ENCODE measurements at regions not wholly inside any gene's neighbourhood (a gene's known extent, or its start where the extent isn't known, plus 50 kb on each side); places are given as distances from the start of the nearest gene placed in this dataset.
"Not testable (repeated sequence)": the region's sequence is repeated elsewhere in the genome, so short reads cannot be mapped to it uniquely, and the experiment has no call there.

DNA sequence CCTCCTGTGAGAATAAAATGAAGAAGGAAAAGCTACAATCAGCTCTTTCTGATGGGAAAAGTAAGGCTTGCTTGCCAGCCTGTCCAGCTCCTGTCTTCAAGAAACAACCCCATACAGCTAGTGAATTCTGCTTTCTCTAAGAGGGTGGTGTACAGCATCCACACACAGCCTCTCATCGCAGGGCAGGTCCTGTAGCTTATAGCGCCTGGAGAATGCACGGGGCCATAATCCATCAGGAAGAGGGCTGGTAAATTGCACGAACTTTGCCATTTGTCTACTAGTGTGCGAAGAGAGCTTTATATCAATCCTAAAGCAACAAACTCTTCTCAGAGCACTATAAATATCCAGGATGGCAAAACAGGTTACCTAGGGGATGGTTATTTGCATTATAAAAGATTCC lies 83.3 kb upstream of the SAMSN1 start:
- Histone ChIP-seq H3K27ac (no peak overlapping the region), H3K27me3 (no peaks in the 10 kb centered on the region), H3K4me1 (no peaks in the 10 kb centered on the region), H3K36me3 (no peaks in the 10 kb centered on the region), H3K4me3 (no peak overlapping the region), H3K9me3 (no peaks in the 10 kb centered on the region)
- no peak for DNase-seq (ENCODE audit: extremely low spot score in 2 of 2)
- TF ChIP-seq, protein P1, sequence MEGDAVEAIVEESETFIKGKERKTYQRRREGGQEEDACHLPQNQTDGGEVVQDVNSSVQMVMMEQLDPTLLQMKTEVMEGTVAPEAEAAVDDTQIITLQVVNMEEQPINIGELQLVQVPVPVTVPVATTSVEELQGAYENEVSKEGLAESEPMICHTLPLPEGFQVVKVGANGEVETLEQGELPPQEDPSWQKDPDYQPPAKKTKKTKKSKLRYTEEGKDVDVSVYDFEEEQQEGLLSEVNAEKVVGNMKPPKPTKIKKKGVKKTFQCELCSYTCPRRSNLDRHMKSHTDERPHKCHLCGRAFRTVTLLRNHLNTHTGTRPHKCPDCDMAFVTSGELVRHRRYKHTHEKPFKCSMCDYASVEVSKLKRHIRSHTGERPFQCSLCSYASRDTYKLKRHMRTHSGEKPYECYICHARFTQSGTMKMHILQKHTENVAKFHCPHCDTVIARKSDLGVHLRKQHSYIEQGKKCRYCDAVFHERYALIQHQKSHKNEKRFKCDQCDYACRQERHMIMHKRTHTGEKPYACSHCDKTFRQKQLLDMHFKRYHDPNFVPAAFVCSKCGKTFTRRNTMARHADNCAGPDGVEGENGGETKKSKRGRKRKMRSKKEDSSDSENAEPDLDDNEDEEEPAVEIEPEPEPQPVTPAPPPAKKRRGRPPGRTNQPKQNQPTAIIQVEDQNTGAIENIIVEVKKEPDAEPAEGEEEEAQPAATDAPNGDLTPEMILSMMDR (IDR thresholded peaks at IDR 0.05), result no peak
- no peak for TF ChIP-seq POLR2A (IDR thresholded peaks at IDR 0.05)
- TF ChIP-seq POLR2AphosphoS5 (IDR thresholded peaks at IDR 0.05; ENCODE audit: insufficient read depth in 1 of 2, low read depth in 1 of 2), result no peak
- intact Hi-C loops (cut with DNase I), result no loop called here

- DNase-seq (ENCODE audit: extremely low spot score in 2 of 2); H3K9me3 ChIP-seq; H3K4me3 ChIP-seq; H3K27ac ChIP-seq; H3K4me1 ChIP-seq; H3K27me3 ChIP-seq; H3K36me3 ChIP-seq; intact Hi-C loops (cut with DNase I): not testable (repeated sequence)
Observed at GRCh38 chr21:14623079-14623478, 77.0 kb upstream of the SAMSN1 start.

- Histone ChIP-seq H3K36me3 (no peaks in the 10 kb centered on the region), H3K4me1 (no peaks in the 10 kb centered on the region), H3K27me3 (no peaks in the 10 kb centered on the region), H3K27ac (no peak overlapping the region), H3K4me3 (no peak overlapping the region), H3K9me3 (no peaks in the 10 kb centered on the region)
- TF ChIP-seq POLR2A (IDR thresholded peaks at IDR 0.05), result no peak
- intact Hi-C loops (cut with DNase I), result no loop called here
- DNase-seq (ENCODE audit: extremely low spot score in 2 of 2), result no peak
Observed at GRCh38 chr21:14620152-14620551, 74.0 kb upstream of the SAMSN1 start.

GRCh38 chr21:14617871-14618270 lies 71.8 kb upstream of the SAMSN1 start:
- DNase-seq (ENCODE audit: extremely low spot score in 2 of 2), result no peak
- H3K27ac ChIP-seq, result no peak overlapping the region
- no peaks in the 10 kb centered on the region for H3K4me1 ChIP-seq
- no peaks in the 10 kb centered on the region for H3K27me3 ChIP-seq
- H3K36me3 ChIP-seq, result no peaks in the 10 kb centered on the region
- H3K4me3 ChIP-seq, result no peak overlapping the region
- no peaks in the 10 kb centered on the region for H3K9me3 ChIP-seq
- TF ChIP-seq POLR2A (IDR thresholded peaks at IDR 0.05) (no peak), POLR2AphosphoS5 (IDR thresholded peaks at IDR 0.05; ENCODE audit: insufficient read depth in 1 of 2, low read depth in 1 of 2) (no peak)
- TF ChIP-seq, protein P1 (IDR thresholded peaks at IDR 0.05), result no peak
- intact Hi-C loops (cut with DNase I), result no loop called here

GRCh38 chr21:14617040-14617393 lies 70.9 kb upstream of the SAMSN1 start:
- no peak overlapping the region for H3K4me3 ChIP-seq
- intact Hi-C loops (cut with DNase I), result no loop called here
- DNase-seq (ENCODE audit: extremely low spot score in 2 of 2), result no peak
- no peaks in the 10 kb centered on the region for H3K9me3 ChIP-seq
- no peak overlapping the region for H3K27ac ChIP-seq
- no peaks in the 10 kb centered on the region for H3K36me3 ChIP-seq
- TF ChIP-seq POLR2AphosphoS5 (IDR thresholded peaks at IDR 0.05; ENCODE audit: insufficient read depth in 1 of 2, low read depth in 1 of 2) (no peak), POLR2A (IDR thresholded peaks at IDR 0.05) (no peak)
- TF ChIP-seq, protein P1 (IDR thresholded peaks at IDR 0.05), result no peak
- no peaks in the 10 kb centered on the region for H3K4me1 ChIP-seq
- no peaks in the 10 kb centered on the region for H3K27me3 ChIP-seq

DNA sequence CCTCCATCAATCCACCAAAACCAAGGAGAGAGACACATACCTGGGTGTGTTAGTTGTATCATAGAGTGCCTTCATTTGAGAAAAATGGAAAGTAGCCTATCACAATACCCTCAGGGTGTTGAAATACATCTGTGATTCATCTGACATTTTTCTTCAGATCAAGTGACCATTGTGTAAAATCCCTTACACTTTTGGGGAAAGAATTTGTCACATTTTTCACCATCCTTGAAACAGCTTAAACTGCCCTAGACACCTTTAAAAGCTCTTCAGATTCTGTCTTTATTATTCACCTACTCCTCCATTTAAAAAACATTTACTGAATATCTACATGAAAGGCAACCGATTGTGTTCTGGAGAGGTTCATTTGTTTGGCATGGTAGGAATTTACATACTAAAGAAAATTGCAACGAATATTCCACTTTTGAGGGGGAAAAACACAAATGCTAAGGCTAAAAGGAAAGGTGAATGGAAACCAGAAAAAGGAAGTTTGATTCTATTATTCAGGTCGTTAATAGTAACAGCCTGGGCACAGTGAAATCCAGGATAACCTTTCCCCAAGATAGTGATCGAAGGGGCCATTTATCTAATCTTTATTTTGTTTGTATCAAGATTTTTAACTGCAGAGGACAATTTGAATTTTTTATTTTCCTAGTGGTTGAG lies 70.4 kb upstream of the SAMSN1 start:
- Histone ChIP-seq H3K4me1 (no peaks in the 10 kb centered on the region), H3K4me3 (no peak overlapping the region), H3K9me3 (no peaks in the 10 kb centered on the region), H3K27ac (no peak overlapping the region), H3K27me3 (no peaks in the 10 kb centered on the region), H3K36me3 (no peaks in the 10 kb centered on the region)
- TF ChIP-seq POLR2AphosphoS5 (IDR thresholded peaks at IDR 0.05; ENCODE audit: insufficient read depth in 1 of 2, low read depth in 1 of 2) (no peak), POLR2A (IDR thresholded peaks at IDR 0.05) (no peak)
- TF ChIP-seq, protein P1 (IDR thresholded peaks at IDR 0.05), result no peak
- intact Hi-C loops (cut with DNase I), result no loop called here
- DNase-seq (ENCODE audit: extremely low spot score in 2 of 2), result no peak
